A549 (cell line): ENCODE measurements at regions not wholly inside any gene's neighbourhood (a gene's known extent, or its start where the extent isn't known, plus 50 kb on each side); places are given as distances from the start of the nearest gene placed in this dataset.

Source experiments
- ATAC-seq, 2 experiments: fragments of 200-7000 bp in 1 of 2; fragments of >200 bp in 1 of 2; cut with Nextera tagmentation in 1 of 2; cut with Tn5 transposase in 1 of 2; 3 replicates each; pipeline versions ENCODE4 v1.8.0 to v1.9.1; 2018 to 2020; ENCODE audit warnings: mild to moderate bottlenecking in 1 of 2, moderate library complexity in 1 of 2
- CTCF ChIA-PET: fragments of 300-600 bp; sonication (Branson Sonifier 250); formaldehyde crosslinking; extraction: SDS; loops from one replicate; lab custom pipeline; 2021; ENCODE audit warnings: antibody characterized with exemption, inconsistent platforms; lab: Yijun Ruan, JAX
- POLR2A ChIA-PET: fragments of 350-600 bp; formaldehyde crosslinking; extraction: SDS; loops from one replicate; lab custom pipeline; 2021; ENCODE audit warnings: antibody characterized with exemption, inconsistent platforms; lab: Yijun Ruan, JAX
- DNase-seq, 2 experiments: peaks; one replicate each; pipeline versions ENCODE4 v3.0.0 to v3.0.0-alpha.2; 2011 to 2016; ENCODE audit warnings: low read depth in 1 of 2, low spot score in 1 of 2
- FAIRE-seq: peaks from 2 replicates; lab custom pipeline; 2011; peaks lifted over from hg19 to GRCh38; lab: Jason Lieb, UNC
- H3K27ac ChIP-seq, 2 experiments: fragments of >200 bp; sonication (Bioruptor Twin); formaldehyde crosslinking; 3 replicates each; pipeline ENCODE4 v1.5.1; 2016 to 2017
- H3K4me1 ChIP-seq: fragments of >200 bp; sonication (Bioruptor Twin); formaldehyde crosslinking; 3 replicates; pipeline ENCODE4 v1.6.1; 2016
- H3K4me2 ChIP-seq: fragments of >200 bp; sonication (Bioruptor Twin); formaldehyde crosslinking; 3 replicates; pipeline ENCODE4 v1.6.1; 2016
- H3K4me3 ChIP-seq: fragments of >200 bp; sonication (Bioruptor Twin); formaldehyde crosslinking; 3 replicates; pipeline ENCODE4 v1.5.1; 2016
- H3K9me3 ChIP-seq: fragments of >200 bp; sonication (Bioruptor Twin); formaldehyde crosslinking; 3 replicates; pipeline ENCODE4 v1.6.1; 2016
- BCL3 ChIP-seq: fragments of >200 bp; sonication (Bioruptor Twin); formaldehyde crosslinking; IDR thresholded peaks from 3 replicates; pipeline ENCODE4 v1.6.1; 2016
- CBX2 ChIP-seq: fragments of 200-600 bp; sonication (generic); IDR thresholded peaks from 2 replicates; pipeline ENCODE4 v1.6.1; 2016; ENCODE audit warnings: low read depth, mild to moderate bottlenecking, borderline replicate concordance
- CBX8 ChIP-seq: fragments of 200-600 bp; sonication (generic); IDR thresholded peaks from 2 replicates; pipeline ENCODE4 v1.6.1; 2016
- CHD4 ChIP-seq: fragments of 200-600 bp; sonication (generic); IDR thresholded peaks from 2 replicates; pipeline ENCODE4 v1.6.1; 2016; ENCODE audit warnings: antibody characterized with exemption, mild to moderate bottlenecking, borderline replicate concordance
- EHF ChIP-seq: fragments of 250-450 bp; sonication (Bioruptor Pico); IDR thresholded peaks from 2 replicates; pipeline ENCODE4 v1.5.0; 2020; ENCODE audit warnings: mild to moderate bottlenecking
- EHMT2 ChIP-seq: fragments of 200-600 bp; sonication (generic); IDR thresholded peaks from 2 replicates; pipeline ENCODE4 v1.6.1; 2016; ENCODE audit warnings: antibody characterized with exemption, low read depth, mild to moderate bottlenecking, moderate library complexity
- ELK1 ChIP-seq: fragments of 150-350 bp; IDR thresholded peaks from 2 replicates; pipeline ENCODE4 v1.6.1; 2014; ENCODE audit warnings: low read depth, mild to moderate bottlenecking, low read length
- EP300 ChIP-seq, 2 experiments: fragments of >200 bp; sonication (Bioruptor Twin); formaldehyde crosslinking; IDR thresholded peaks; 2 replicates in 1 of 2; 3 replicates in 1 of 2; pipeline ENCODE4 v1.6.1; 2016 to 2017
- ESRRA ChIP-seq: fragments of 150-350 bp; IDR thresholded peaks from 2 replicates; pipeline ENCODE4 v1.6.1; 2014; ENCODE audit warnings: mild to moderate bottlenecking, low read length, borderline replicate concordance
- FOXS1 ChIP-seq: fragments of 250-450 bp; sonication (Bioruptor Pico); IDR thresholded peaks from 2 replicates; pipeline ENCODE4 v1.5.0; 2020; ENCODE audit warnings: mild to moderate bottlenecking, moderate library complexity
- HES2 ChIP-seq: fragments of >200 bp; sonication (Bioruptor Twin); formaldehyde crosslinking; IDR thresholded peaks from 2 replicates; pipeline ENCODE4 v1.6.1; 2016
- HMGXB4 ChIP-seq: fragments of 250-450 bp; sonication (Bioruptor Pico); IDR thresholded peaks from 2 replicates; pipeline ENCODE4 v1.5.0; 2021; ENCODE audit warnings: mild to moderate bottlenecking, moderate library complexity, borderline replicate concordance
- KDM1A ChIP-seq: fragments of 200-600 bp; sonication (generic); IDR thresholded peaks from 2 replicates; pipeline ENCODE4 v1.6.1; 2016; ENCODE audit warnings: low read depth, mild to moderate bottlenecking
- KDM5A ChIP-seq: fragments of 200-600 bp; sonication (generic); IDR thresholded peaks from 2 replicates; pipeline ENCODE4 v1.6.1; 2016; ENCODE audit warnings: antibody characterized with exemption, mild to moderate bottlenecking
- NR3C1 ChIP-seq: fragments of >200 bp; sonication (Bioruptor Twin); formaldehyde crosslinking; IDR thresholded peaks from 3 replicates; pipeline ENCODE4 v1.6.1; 2017
- PHF8 ChIP-seq: fragments of 200-600 bp; sonication (generic); IDR thresholded peaks from 2 replicates; pipeline ENCODE4 v1.6.1; 2016; ENCODE audit warnings: low read depth, mild to moderate bottlenecking, antibody characterized with exemption, moderate library complexity, borderline replicate concordance
- POLR2AphosphoS2 ChIP-seq: conservative IDR thresholded peaks from 2 replicates; pipeline ENCODE4 v1.6.1; 2012; ENCODE audit warnings: low read length, improper control_type of control experiment, inconsistent platforms
- RARB ChIP-seq: fragments of 250-450 bp; sonication (Bioruptor Pico); IDR thresholded peaks from 2 replicates; pipeline ENCODE4 v1.8.0; 2021; ENCODE audit warnings: mild to moderate bottlenecking, moderate library complexity
- RFX5 ChIP-seq: fragments of 450-650 bp; IDR thresholded peaks from 2 replicates; pipeline ENCODE4 v1.7.1; 2014; ENCODE audit warnings: antibody characterized with exemption, mild to moderate bottlenecking, moderate library complexity
- SMC3 ChIP-seq: fragments of >200 bp; sonication (Bioruptor Twin); formaldehyde crosslinking; IDR thresholded peaks from 3 replicates; pipeline ENCODE4 v1.6.1; 2018; ENCODE audit warnings: inconsistent platforms
- SREBF2 ChIP-seq: fragments of 450-650 bp; IDR thresholded peaks from 2 replicates; pipeline ENCODE4 v1.6.1; 2014; ENCODE audit warnings: mild to moderate bottlenecking, moderate library complexity
- ZNF302 ChIP-seq: fragments of 250-450 bp; sonication (Bioruptor Pico); IDR thresholded peaks from 2 replicates; pipeline ENCODE4 v1.9.0; 2021; ENCODE audit warnings: inconsistent platforms, mild to moderate bottlenecking, moderate library complexity
- ZSCAN20 ChIP-seq: fragments of 250-450 bp; sonication (Bioruptor Pico); IDR thresholded peaks from 2 replicates; pipeline ENCODE4 v1.8.0; 2022; ENCODE audit warnings: mild to moderate bottlenecking, moderate library complexity
- WGBS: methylation state at CpG from one replicate; pipeline ENCODE4 v1.1.6; 2017; ENCODE audit errors: missing lambda C conversion rate; 5-methylcytosine and 5-hydroxymethylcytosine counted together
- TF ChIP-seq, protein P1 (sequence below): IDR thresholded peaks from 2 replicates; pipeline ENCODE4 v1.6.1; 2012

DNA sequence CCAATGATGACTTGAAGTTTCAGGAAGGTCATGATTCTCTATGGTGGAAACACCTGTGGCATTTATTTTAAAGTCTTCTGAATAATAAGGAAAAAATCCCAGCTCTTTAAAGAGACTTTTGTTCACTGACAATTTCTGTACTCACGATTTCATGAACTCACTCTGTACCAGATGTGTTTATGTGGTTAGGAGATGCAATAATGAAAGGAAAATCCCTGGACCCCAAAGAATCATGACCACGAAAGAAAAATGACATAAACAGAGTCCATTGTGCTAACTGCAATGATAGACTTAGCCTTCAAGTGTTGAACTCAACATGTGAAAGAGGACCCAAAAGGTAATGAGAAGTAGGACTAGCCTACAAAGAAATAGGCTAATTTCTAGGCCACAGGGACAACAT is 947.5 kb downstream of the CDH11 start:
- TF ChIP-seq BCL3 (no peak), POLR2AphosphoS2 (no peak), ZSCAN20 (CRISPR knock-in tag) (no peak), KDM5A (no peak), SREBF2 (no peak), ZNF302 (CRISPR knock-in tag) (no peak), FOXS1 (CRISPR knock-in tag) (no peak), KDM1A (no peak), SMC3 (no peak)
- TF ChIP-seq, protein P1, sequence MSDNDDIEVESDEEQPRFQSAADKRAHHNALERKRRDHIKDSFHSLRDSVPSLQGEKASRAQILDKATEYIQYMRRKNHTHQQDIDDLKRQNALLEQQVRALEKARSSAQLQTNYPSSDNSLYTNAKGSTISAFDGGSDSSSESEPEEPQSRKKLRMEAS: no peak
- TF ChIP-seq, all 56 proteins: peak for 0
- CTCF ChIA-PET: no interaction called here
- FAIRE-seq: no peak
- Histone ChIP-seq H3K4me2 (no peak overlapping the region), H3K27ac (no peak overlapping the region), H3K4me1 (no peaks in the 10 kb centered on the region), H3K9me3 (no peaks in the 10 kb centered on the region; the same call in 2 of the 3 replicates), H3K4me3 (no peak overlapping the region)
- ATAC-seq: no peak
- POLR2A ChIA-PET: no interaction called here
- DNase-seq: no peak
- WGBS: 3% methylated on average over 2 of the region's 2 CpGs

DNA sequence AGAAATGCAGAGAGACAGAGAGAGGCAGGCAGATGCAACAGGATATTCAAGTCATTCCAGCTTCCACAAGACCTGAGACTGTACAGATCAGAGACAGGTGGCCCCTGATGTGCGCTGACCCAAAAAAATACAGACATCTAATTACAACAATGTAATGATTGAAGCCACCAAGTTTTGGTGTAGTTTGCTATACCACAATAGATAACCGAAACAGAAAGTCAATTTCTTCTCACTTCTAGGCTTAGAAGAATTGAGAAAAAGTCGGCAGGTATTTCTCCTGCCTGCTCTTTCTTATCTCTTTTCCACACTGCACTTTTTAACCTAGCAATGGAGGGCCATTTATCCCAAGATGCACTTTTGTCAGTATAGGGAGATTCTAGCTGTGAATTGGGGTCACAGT is 949.2 kb downstream of the CDH11 start:
- Histone ChIP-seq H3K4me3 (no peak overlapping the region), H3K4me2 (no peak overlapping the region), H3K9me3 (no peaks in the 10 kb centered on the region; the same call in 2 of the 3 replicates), H3K4me1 (no peaks in the 10 kb centered on the region), H3K27ac (no peak overlapping the region)
- DNase-seq (no peak), FAIRE-seq (no peak), ATAC-seq (no peak)
- WGBS: 6% methylated on average over 3 of the region's 3 CpGs
- TF ChIP-seq CHD4 (no peak), HMGXB4 (CRISPR knock-in tag) (no peak), EHMT2 (no peak), NR3C1 (no peak), BCL3 (no peak), RFX5 (no peak), ELK1 (no peak), CBX8 (no peak), PHF8 (no peak), RARB (no peak), EHF (CRISPR knock-in tag) (no peak), ESRRA (no peak), HES2 (no peak), EP300 (IDR thresholded peaks at IDR 0.05) (no peak), KDM5A (no peak), CBX2 (no peak)
- CTCF ChIA-PET: no interaction called here
- POLR2A ChIA-PET: no interaction called here
